Ascending aorta (tissue), 2 donors: ENCODE measurements at regions not wholly inside any gene's neighbourhood (a gene's known extent, or its start where the extent isn't known, plus 50 kb on each side); places are given as distances from the start of the nearest gene placed in this dataset.
A peak's percentile ranks its signal among the peaks of the same experiment; 100 is the strongest.

Experiments used
- DNase-seq, 2 donors: peaks; one replicate each; pipeline ENCODE4 v3.0.0-alpha.2; 2019; ENCODE audit warnings: low spot score in 2 of 2
- H3K27ac ChIP-seq, 2 donors: fragments of 200-600 bp; sonication (generic); one replicate each; pipeline ENCODE4 v1.5.1; 2016 to 2017; ENCODE audit warnings: mild to moderate bottlenecking in 1 of 2
- H3K27me3 ChIP-seq: fragments of 200-600 bp; sonication (generic); one replicate; pipeline ENCODE4 v1.5.1; 2017
- H3K36me3 ChIP-seq, 2 donors: fragments of 200-600 bp; sonication (generic); one replicate each; pipeline ENCODE4 v1.5.1; 2016
- H3K4me1 ChIP-seq, 2 donors: fragments of 200-600 bp; sonication (generic); one replicate each; pipeline ENCODE4 v1.5.1; 2016 to 2017; ENCODE audit warnings: mild to moderate bottlenecking in 1 of 2
- H3K4me3 ChIP-seq, 2 donors: fragments of 200-600 bp; sonication (generic); one replicate each; pipeline ENCODE4 v1.5.1; 2016 to 2017; ENCODE audit warnings: mild to moderate bottlenecking in 1 of 2
- H3K9me3 ChIP-seq, 2 donors: fragments of 200-600 bp; sonication (generic); one replicate each; pipeline ENCODE4 v1.5.1; 2016
- CTCF ChIP-seq, 3 experiments: fragments of 200-600 bp in 2 of 3; fragments of 450-650 bp in 1 of 3; sonication (generic) in 2 of 3; IDR thresholded peaks; one replicate each; pipeline ENCODE4 v1.5.1; 2016 to 2019; ENCODE audit warnings: antibody characterized with exemption in 3 of 3, mild to moderate bottlenecking in 1 of 3, moderate library complexity in 1 of 3
- intact Hi-C: fragments of 100-400 bp; cut with DNase I; formaldehyde crosslinking; loops from one replicate; pipeline ENCODE4 v1.15.1; 2023

- no peak overlapping the region for H3K27ac ChIP-seq
- no peak for TF ChIP-seq CTCF (IDR thresholded peaks at IDR 0.05)
- no peaks in the 10 kb centered on the region for H3K27me3 ChIP-seq
- H3K9me3 ChIP-seq: no peaks in the 10 kb centered on the region
- no peak for DNase-seq
- H3K4me1 ChIP-seq: no peaks in the 10 kb centered on the region
- H3K36me3 ChIP-seq: no peaks in the 10 kb centered on the region
- no peak overlapping the region for H3K4me3 ChIP-seq
- intact Hi-C loops: no loop called here
Observed at GRCh38 chr6:41404182-41404845, 68.9 kb downstream of the NCR2 start.

GRCh38 chr6:41405941-41406727, 70.7 kb downstream of the NCR2 start:
- Histone ChIP-seq H3K9me3 (no peaks in the 10 kb centered on the region), H3K4me3 (no peak overlapping the region), H3K27me3 (no peaks in the 10 kb centered on the region), H3K36me3 (no peaks in the 10 kb centered on the region), H3K27ac (no peak overlapping the region), H3K4me1 (no peaks in the 10 kb centered on the region)
- DNase-seq: no peak
- intact Hi-C loops: no loop called here
- no peak for TF ChIP-seq CTCF (IDR thresholded peaks at IDR 0.05)

GRCh38 chr6:41406728-41407489, 71.5 kb downstream of the NCR2 start:
- no peaks in the 10 kb centered on the region for H3K4me1 ChIP-seq
- no peaks in the 10 kb centered on the region for H3K36me3 ChIP-seq

GRCh38 chr6:41408576-41408975, 73.2 kb downstream of the NCR2 start:
- Histone ChIP-seq H3K4me3 (no peak overlapping the region), H3K4me1 (no peaks in the 10 kb centered on the region), H3K9me3 (no peaks in the 10 kb centered on the region), H3K27me3 (no peaks in the 10 kb centered on the region), H3K27ac (no peak overlapping the region), H3K36me3 (no peaks in the 10 kb centered on the region)
- intact Hi-C loops: no loop called here
- no peak for TF ChIP-seq CTCF (IDR thresholded peaks at IDR 0.05)
- no peak for DNase-seq

More at GRCh38 chr6:41406728-41407489, 71.5 kb downstream of the NCR2 start:
- intact Hi-C loops: no loop called here
- no peaks in the 10 kb centered on the region for H3K27me3 ChIP-seq
- no peaks in the 10 kb centered on the region for H3K9me3 ChIP-seq
- no peak for DNase-seq
- peak overlapping the region in 1 of 2 donors; percentile 4 for H3K4me3 ChIP-seq
- no peak for TF ChIP-seq CTCF (IDR thresholded peaks at IDR 0.05)
- H3K27ac ChIP-seq: no peak overlapping the region

GRCh38 chr6:41408982-41409381, 73.6 kb downstream of the NCR2 start:
- Histone ChIP-seq H3K27ac (no peak overlapping the region), H3K27me3 (no peaks in the 10 kb centered on the region)

More at GRCh38 chr6:41408982-41409381, 73.6 kb downstream of the NCR2 start:
- no peak for DNase-seq
- no peak for TF ChIP-seq CTCF (IDR thresholded peaks at IDR 0.05)
- Histone ChIP-seq H3K4me1 (no peaks in the 10 kb centered on the region), H3K9me3 (no peaks in the 10 kb centered on the region), H3K4me3 (no peak overlapping the region), H3K36me3 (no peaks in the 10 kb centered on the region)
- intact Hi-C loops: no loop called here
